ENCODE measurements at regions not wholly inside any gene's neighbourhood (a gene's known extent, or its start where the extent isn't known, plus 50 kb on each side); places are given as distances from the start of the nearest gene placed in this dataset.
A peak's percentile ranks its signal among the peaks of the same experiment; 100 is the strongest.

DNA sequence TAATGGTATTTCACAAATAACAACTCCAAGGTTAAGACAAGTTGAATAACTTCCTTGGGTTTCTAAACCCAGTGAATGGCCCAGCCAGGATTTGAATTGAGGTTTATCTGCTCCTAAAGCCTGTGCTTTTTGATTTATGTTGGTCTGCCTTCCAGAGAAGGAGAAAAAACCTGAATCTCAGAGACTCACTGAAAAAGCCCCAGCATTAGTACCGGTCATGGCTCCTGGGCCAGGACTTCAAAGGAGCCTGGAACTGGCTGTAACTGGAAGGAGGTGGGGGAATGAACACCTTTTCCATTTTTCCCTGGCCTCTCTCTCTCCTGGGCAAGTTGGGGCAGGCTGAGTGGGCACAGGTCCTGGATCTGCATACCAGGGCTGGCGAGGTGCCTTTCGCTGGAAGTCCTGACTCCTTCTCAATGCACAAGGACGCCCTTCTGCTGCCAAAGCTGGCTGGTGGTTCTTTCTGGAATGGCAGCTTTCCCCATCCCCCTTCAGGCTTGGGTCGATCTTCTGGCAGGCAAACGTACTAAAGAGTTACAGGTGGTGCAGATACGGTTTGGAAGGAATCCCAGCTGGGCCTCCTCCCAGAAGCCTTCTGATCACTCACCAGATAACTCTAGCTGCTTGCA lies 268.2 kb downstream of the PTEN start:
- DNase-seq: no peak

DNA sequence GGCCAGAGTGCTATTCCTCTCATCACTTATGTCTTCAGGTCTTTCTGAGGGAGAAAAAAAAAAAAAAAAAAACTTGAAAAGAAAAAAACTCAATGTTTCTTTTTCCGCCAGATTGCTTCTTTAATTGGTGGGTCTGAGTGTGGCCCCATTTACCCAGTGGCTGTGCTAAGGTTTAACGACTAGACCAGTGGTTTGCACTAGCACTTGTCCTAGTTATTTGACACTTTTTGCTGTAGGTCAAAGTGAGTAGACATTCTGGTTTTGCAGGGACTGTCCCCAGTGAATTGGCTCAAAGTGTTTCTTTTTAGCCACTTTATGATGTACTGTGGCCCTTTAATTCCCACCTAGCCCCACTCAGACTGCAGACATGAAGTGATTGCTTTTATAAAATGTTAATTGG lies 273.3 kb downstream of the PTEN start:
- no peak for DNase-seq

DNA sequence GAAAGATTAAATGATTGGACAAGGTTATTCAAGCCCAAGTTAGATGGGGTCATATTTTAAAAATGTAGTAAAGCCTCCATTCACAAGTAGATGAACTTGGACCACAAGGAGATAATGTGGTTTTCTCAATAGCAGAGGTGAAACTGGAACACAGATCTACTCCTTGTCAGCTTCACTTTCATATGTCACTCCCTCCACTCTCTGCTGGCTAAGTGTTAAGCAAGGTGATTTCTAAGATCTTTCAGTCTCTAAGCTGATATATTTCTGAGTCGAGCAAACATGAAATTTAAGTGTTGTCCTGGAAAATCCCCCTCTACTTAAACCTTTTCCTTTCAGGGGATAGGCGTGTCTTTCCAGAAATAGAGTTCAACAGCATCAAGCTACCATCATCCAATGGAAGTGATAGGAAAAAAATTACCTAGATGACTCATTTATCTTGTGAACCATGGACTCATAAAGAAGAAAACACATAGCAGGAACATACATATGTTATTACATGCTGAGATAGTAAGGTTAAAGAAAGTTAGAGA lies 275.0 kb downstream of the PTEN start:
- DNase-seq: no peak

DNA sequence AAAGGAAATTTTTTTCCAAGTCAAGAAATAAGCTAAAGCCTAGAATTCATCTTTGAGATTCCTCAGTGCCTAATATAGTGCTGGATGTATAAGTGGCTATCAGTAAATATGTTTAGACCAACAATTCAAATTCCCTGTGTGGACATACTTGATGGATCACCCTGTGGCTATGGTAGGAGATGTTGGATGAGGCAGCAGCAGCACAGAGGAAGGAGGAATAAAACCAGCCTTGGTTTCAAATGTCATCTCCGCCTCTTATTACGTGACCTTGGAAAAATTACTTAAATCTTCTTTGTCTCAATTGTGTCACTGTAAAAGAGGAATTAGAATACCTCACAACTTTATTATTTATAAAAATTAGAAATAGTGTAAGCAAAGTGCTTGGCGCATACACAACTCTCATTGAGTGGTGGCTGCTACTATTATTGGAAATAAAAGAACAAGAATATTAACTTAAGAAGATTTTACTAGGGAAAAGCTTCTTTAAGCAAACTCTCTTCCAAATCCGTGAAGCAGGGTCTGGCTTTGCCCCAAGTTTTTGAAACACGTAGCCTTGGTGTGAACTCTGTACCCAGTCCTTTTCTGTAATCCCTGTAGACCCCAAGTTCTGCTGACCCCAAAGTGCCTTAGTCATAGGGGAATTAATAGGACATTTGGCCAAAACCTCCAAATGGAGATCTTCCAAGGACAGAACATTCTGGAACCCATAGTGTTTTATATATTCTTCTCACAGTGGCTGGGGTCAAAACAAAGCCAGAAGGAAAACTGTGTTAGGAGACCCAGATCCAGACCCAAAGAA lies 283.8 kb downstream of the PTEN start:
- DNase-seq: no peak

DNA sequence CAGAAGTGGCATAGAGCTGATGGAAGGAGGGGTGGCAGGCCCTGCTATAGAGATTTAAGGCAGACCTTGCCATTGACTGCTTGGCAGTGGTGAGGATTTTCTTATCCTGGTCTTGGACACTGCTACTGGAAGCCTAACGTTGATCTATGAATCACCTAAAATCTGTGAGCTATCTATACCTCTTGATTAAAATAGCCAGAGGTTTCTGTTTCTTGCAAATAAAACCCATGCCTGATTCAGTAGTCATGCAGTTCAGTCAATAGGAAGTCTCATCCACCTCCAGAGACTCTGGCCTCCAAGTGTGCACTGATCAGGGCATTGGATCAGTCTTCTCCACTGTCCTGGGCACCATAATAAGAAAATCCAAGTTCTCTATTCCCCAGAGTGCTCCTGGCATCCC lies 286.5 kb downstream of the PTEN start:
- peak; percentile 55 for DNase-seq

DNA sequence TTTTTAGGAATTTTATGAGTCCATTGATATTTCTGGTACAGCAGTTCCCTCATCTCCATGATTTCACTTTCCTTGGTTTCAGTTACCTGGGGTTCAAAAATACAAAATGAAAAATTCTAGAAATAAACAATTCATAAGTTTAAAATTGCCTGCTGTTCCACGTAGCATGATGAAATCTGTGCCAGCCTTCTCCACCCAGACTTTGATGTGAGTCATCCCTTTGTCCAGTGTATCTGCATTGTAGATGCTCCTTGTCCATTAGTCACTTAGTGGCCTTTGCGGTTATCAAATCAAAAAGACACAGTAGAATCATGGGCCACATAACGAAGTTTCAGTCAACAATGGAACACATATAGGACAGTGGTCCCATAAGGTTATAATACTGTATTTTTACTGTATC lies 286.9 kb downstream of the PTEN start:
- DNase-seq: peak; percentile 86

DNA sequence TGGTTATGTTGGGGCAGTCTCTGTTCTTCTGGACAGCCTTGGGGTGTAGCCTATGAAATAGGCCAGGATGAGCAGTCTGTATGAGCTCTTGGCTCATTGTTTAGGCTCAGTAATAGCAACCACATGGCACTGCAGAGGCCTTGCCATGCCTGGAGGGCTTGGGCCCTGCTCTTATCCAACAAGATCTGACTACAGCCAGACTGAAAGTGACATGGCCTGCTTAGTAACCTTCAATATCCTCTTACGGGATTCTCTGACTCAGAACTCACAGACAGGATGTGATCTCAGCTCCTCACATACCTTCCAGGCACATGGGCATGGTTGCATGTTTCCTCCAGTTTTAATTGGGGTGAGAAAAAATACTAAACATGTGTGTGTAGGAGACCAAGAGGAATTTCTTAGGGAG lies 289.3 kb downstream of the PTEN start:
- DNase-seq: peak; percentile 99

DNA sequence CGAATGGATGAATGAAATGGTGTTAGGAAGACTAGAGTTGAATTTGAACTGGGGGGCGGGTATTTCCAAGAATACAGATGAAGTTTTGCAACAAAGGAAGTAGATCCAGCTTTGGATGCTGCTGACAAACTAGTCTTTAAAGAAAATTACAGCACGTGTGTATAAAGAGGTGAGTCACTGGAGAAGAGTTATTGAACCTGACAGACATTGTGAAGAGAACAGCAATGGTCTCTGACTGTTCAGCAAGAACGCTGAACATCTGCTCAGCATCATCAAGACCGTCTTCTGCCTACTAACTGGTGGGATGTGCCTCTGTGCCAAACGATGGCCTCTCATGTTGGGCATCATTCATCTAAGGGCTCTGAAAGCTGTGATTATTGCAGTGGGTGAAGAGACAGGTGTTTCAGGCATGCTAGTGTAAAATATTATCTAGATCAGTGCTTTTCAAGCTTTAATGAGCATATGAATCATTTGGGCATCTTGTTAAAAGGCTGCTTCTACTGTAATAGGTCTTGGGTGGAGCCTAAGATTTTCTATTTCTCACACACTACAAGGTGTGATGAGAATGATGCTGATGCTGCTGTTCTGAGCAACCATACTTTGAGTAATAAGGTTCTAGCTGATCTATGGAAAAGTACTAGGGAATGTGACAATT lies 291.3 kb downstream of the PTEN start:
- DNase-seq: no peak

DNA sequence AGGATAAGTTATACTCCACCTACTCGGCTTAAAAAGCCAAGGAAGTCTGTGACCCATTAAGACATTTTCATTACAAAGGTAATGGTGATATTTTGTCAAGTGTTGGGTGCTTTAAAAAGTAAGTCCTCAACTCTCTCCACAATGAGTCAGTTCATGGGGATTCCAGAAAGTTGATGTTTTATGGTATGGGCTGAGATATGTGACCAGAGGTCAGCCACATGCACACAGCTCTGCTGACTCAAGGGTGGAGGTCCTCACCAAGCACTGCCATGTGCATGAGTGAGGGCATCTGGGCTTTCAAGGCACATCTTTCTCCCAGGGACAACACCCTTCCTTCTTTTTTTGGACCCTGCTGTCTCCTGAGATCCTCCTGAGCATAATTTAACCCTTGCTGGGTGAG lies 292.9 kb downstream of the PTEN start:
- peak; percentile 90 for DNase-seq

DNA sequence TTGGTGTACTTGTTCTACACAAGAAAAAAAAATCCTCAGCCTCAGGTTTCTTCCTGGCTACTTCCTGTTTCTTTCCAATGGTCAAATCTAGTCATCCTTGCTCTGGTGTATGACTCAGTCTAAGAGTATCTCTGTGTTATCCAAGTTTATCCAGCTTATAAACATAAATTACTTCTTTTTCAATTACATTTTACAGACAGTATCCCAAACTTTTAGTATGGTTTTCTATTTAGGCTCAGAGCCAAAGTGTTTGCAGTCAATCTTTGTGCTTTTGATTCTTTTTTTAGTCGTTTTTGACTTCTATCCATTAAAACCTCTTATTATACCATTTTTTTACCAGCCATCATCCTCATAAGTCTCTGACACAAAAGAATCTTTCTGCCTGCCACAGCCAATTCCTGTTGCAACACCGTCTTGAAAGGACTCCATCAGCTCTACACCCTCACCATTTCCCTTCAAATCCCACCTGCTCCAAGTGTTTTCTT lies 294.6 kb downstream of the PTEN start:
- peak; percentile 89 for DNase-seq

DNA sequence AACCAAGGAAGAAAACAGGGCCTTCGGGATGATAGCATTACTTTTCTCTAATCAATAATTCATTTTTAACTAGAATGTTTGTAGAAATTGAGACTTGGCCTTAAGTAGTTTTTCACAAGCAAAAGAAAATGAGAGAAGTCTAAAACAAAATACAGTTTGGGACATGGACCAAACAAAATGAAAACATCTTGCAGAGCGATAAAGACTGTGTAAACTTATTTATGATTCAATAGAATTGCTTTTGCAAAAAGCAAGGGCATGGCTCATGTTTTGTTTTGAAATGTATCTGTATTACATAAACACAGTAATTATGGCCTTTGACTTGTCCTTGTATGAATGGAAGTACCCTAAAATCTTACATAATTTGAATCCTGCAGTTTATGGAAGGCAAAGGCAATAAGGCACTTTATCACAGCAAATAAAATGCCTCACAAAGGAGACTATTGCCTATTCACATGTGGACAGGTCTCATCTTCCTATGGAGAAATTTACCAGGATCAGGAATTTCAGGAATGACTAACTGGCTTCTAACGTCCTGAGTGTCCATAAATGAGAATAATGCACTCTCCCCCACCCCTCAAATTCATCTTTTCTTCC lies 295.2 kb downstream of the PTEN start:
- peak; percentile 20 for DNase-seq

DNA sequence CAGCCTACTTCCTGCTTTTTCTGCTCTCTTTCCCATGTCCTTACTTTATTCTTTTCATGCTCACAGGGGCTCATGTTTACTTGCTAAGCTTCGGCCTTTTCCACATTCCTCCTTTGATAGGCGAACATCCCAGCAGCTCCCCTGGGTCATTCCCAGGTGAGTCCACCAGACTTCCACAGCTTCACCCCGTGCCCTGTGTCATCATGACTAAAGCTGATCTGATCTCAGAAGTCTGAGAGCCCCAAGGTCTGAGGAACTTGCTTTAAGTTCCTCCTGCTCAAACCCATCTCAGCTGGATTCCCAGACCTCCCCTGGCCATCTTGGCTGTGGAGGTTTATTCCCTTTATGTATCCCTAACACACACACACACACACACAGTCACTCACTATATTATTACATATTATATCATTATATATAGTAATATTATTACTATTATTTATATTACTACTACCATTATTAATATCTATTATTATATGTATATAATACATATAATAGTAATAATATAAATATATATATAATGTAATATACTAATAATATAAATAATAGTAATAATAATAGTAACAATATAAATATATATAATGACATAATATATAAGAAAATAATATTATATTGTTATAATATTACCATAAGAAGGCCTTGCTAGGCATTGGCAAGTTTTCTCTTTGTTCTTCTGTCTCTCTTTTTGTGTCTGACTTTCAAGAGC lies 295.9 kb downstream of the PTEN start:
- DNase-seq: no peak

DNA sequence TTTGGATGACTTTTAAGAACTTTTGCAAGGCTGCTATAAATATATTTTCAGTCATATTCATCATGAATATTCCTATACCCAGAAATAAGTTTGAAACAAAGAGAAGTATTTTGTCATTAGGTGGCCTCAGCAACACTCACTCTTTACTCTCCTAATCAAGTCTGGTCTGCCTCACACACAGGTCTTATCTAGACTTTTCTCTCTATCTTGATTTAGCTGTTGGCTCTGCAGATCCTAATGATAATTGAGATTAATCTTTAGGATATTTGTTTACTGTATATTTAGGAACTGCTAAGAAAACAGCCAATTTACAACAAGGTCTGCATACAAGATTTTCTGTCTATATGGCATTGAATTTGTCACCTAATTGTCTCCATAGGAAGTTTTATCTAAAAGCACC lies 297.6 kb downstream of the PTEN start:
- DNase-seq: no peak

DNA sequence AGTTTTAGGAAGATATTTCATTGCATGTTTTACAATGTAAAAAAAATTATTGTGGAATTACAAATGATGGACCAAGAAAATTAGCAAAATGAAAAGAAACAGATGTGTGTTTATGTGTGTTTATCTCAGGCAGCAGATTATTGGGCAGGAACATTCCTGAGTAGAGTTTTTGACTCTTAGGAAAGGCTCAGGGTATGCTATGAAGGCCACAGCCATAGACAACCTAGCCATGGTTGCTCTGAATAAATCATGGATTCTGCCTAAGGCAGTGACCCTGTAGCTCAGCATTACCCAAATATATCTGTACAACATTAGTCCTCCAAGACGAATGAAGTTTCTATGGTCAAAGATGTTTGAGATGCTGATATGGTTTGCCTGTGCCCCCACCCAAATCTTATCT lies 298.3 kb downstream of the PTEN start:
- DNase-seq: no peak

DNA sequence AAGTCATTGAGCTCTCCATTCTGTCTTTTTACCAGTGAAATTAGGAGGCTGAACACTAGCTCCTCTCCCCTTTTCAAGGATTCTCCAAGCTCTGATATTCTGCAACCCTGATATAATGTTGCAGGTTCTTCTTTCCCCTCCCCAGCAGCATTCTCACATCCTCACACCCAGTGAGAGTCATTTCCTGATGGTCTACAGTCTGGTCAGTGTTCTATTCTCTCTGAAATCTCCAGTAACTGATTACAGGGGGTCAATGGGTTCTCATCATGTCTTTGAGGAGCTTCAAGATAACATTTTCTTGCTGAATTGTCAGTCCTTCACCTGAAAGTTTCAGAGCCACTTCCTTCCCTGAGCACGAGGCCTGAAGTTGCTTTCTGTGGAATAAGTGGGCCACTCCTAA lies 299.4 kb downstream of the PTEN start:
- DNase-seq: no peak

DNA sequence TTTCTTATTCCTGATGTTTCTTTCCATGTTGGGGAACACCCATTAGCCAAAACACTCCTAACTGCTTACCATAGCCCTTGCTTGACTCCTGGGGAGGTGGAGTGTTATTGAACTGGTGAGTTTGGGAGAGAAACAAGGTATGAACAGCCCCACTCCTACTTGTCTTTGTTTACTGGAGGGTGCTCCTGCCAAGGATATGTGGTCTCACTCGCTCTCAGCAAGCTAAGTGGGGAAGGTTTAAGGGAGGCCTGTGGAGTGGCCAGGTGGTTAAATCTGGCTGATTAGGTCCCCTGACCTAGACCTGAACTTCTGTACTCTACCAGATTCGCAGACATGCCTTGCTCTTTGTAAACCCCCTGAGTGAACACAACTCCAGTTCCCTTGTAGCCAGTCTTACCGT lies 300.1 kb downstream of the PTEN start:
- DNase-seq: no peak

DNA sequence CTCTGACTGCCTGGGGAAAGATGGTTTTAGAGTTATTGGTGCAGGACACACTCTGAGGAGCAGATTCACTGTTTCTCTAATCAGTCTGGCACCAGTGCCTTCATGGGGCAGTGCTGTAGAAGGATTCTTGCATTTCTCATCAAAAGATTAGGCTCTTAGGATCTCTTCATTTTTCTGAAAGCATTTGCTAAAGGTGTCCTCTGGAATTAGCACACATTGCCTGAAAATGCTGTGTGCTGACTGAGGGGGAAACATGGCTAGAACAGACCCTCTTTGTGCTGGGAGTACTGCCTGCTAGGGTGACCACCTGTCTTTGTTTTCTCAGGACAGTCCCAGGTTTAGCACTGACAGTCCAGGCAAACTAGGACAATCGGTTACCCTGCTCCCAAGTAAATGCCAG lies 301.0 kb downstream of the PTEN start:
- no peak for DNase-seq

DNA sequence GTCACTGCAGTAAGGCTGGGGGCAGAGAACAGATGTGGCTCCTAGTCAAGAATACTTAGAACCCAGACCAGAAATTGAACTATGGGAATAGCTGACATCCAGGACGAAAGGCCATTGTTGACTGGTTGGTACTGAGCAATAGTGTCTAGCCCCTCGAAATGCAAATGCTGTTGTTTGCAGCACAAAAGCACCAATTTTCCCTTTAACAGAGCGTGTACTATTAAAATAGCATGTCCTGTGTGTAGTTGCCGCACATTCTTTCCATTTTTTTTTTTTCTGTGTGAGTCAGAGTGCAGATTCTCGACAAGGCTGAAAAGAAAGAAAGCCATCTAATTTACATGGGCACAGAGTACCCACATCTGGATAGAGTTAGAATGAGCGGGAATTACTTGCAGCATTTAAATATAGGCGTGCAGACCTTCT lies 302.4 kb downstream of the PTEN start:
- DNase-seq: peak; percentile 88

DNA sequence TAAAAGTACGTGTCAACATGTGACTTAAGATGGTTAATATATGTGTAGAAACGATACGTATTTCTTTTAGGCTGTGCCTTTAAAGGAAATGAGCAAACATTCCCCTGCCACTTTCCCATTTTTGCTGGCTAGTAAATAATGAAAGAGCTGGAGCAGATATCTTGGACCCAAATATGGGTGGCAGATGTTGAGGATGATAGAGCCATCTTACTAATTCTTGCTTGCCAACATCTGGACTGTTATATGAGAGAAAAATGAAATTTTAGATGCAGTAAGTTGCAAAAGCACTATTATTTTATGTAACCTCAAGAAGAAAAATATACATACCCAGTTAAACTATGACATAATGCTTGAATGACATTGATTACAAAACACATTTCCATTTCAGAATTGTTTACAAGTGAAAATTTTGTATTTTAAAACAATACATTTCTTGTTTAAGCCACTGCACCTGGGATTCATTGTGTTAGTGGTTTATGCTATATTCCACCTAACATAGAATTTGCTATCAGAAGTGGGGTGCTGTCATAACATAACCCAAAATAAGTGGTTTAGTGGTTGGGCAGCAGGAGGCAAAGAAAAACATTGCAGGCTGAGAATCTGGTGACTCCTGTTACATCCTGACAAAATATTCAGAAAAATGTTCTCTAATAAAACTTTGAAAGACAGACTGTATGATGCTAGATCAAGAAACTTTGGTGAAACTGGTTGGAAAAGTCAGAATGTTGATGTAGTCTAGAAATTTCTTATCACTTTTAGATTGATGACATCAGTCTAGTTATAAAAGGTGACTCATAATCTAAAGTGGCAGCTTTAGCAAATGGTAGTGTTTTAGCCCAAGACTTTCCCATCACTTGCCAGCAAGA lies 305.0 kb downstream of the PTEN start:
- peak; percentile 37 for DNase-seq

DNA sequence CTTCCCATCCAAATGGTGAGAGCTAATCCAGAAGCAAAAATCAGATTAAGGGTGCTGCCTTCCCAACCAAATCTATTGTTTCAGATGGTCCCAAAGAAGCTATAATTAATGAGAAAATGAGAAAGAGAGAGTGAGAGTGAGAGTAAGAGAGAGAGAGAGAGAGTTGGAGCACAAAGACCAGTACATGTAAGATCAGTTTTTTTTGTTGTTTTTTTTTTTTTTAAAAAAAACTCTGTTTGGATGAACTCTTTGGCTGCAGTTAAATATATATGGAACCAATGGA lies 305.6 kb downstream of the PTEN start:
- DNase-seq: no peak

DNA sequence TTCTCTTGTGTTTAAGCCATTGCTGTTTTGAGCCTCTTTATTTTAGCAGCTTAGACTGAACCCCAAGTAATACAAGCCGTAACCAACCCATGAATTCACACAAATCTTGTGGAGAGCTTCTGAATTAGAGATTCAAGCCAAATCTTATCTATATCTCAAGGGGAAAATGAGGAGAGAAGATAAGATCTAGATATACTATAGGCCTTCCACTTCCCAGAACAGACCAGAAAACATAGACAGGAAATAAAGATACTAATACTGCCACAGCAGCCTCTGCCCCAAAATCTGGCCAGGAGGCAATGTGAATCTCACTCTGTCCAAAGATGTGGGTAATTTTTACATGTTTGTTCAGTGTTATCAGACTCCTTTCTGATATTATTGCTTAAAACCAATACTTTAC lies 307.2 kb downstream of the PTEN start:
- DNase-seq: no peak

DNA sequence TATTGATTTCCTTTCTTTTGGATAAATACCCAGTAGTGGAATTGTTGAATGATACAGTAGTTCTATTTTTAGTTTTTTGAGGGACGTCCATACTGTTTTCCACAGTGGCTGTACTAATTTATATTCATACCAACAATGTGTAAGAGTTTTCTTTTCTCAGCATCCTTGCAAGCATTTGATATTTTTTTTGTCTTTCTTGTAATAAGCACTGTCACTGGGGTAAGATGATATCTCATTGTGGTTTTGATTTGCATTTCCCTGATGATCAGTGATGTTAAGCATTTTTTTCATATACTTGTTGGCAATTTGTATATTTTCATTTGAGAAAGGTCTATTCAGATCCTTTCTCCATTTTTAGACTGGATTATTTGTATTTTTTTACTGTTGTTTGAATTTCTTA lies 308.7 kb downstream of the PTEN start:
- no peak for DNase-seq
